SK-N-MC (cell line): ENCODE measurements at regions not wholly inside any gene's neighbourhood (a gene's known extent, or its start where the extent isn't known, plus 50 kb on each side); places are given as distances from the start of the nearest gene placed in this dataset.

Experiments
- DNase-seq: peaks from one replicate; pipeline ENCODE4 v3.0.0-alpha.2; 2011; ENCODE audit warnings: low read depth, low spot score
- H3K27ac ChIP-seq: fragments of 200-600 bp; sonication (generic); 2 replicates; pipeline ENCODE4 v1.5.1; 2016; ENCODE audit warnings: mixed run types
- H3K36me3 ChIP-seq: fragments of 200-600 bp; sonication (generic); 2 replicates; pipeline ENCODE4 v1.6.1; 2017; ENCODE audit warnings: antibody characterized with exemption, low read length, mixed read lengths; ENCODE audit not compliant: insufficient read depth
- H3K4me3 ChIP-seq: fragments of 200-600 bp; sonication (generic); 2 replicates; pipeline ENCODE4 v1.5.1; 2016
- H3K9ac ChIP-seq: fragments of 200-600 bp; sonication (generic); 2 replicates; pipeline ENCODE4 v1.8.0; 2017; ENCODE audit warnings: mixed run types, mixed read lengths; ENCODE audit not compliant: insufficient read length
- H3K9me3 ChIP-seq: fragments of 200-600 bp; sonication (generic); 2 replicates; pipeline ENCODE4 v1.6.1; 2017; ENCODE audit warnings: low read depth, mild to moderate bottlenecking, antibody characterized with exemption, low read length, moderate library complexity, mixed read lengths
- EZH2 ChIP-seq: fragments of 200-600 bp; sonication (generic); IDR thresholded peaks from one replicate; pipeline ENCODE4 v1.6.1; 2017; ENCODE audit warnings: antibody characterized with exemption
- FOXP2 ChIP-seq: optimal IDR thresholded peaks from 2 replicates; pipeline ENCODE3; 2011; ENCODE audit warnings: mild to moderate bottlenecking, moderate library complexity; ENCODE audit not compliant: insufficient read depth; ENCODE audit errors: extremely low read length, control extremely low read depth
- POLR2AphosphoS5 ChIP-seq: IDR thresholded peaks from 2 replicates; pipeline ENCODE4 v1.6.1; 2012; ENCODE audit warnings: mild to moderate bottlenecking, low read depth, low read length, borderline replicate concordance

DNA sequence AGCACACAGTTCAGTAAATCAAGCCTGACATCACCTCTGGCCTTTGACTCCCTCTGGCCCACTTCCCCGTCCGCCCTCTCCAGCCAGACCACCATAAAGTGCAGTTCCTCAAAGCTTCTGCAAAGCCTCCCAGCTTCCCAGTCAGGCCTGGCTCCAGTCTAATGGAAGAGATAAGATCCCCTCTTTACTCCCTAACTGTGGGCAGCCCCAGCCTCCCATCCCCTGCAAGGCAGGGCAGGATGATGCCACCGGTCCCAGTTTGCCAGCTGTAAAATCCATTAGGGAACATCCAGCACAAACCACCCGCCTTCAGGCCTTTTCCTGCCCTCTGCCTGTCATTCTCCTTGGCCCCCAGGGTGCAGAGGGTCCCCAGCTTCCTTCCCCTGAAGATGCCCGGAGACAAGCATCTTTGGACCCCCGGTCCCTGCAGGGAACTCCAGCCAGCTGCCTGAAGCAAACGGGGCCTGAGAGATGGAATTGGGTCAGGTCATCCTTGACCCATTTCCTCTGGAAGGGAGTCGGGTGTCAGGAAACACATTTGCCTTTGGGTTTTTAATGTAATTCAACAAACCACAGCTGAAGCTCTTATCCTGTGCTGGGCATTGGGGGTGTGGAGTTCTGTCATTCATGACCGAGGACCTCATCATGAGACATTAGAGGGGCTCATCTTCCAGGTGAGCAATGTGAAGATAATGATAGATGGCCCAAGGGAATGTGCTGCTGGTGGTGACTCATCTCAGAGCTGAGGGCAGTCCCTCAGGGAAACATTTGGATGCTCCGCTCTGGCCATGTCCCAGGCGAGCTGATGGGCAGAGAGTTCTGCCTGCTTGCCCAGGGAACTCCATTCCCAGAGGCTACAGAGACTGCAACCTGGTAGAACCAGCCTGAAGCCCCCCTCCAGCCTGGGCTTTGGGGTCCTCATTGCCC is 93.8 kb upstream of the CLMN start:
- Histone ChIP-seq H3K36me3 (no peaks in the 10 kb centered on the region; the same call in 1 of the 2 replicates), H3K27ac (no peak overlapping the region)
- DNase-seq = no peak

DNA sequence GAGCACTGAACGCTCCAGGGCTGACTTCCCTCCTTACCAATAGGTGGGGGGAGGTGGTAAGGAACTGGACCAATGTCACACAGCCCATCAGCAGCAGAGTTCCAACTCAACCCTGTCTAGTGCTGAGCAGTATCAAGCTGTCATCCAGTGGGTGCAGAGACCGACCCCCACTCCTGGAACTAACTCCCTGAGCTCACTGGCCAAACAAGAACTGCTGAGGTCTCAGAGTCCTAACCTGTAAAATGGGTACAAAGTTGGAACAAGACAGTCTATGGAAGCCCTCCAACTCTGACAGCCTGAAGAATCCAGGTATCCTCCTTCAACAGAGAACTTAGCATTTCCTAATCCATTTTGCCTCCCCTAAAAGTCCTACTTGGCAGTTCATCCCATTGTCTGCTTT is 91.1 kb upstream of the CLMN start:
- Histone ChIP-seq H3K27ac (no peak overlapping the region), H3K9ac (no peak overlapping the region), H3K9me3 (no peaks in the 10 kb centered on the region), H3K4me3 (no peak overlapping the region), H3K36me3 (no peaks in the 10 kb centered on the region)
- DNase-seq = no peak
- no peak for TF ChIP-seq POLR2AphosphoS5
- TF ChIP-seq FOXP2 = no peak
- no peak for TF ChIP-seq EZH2

More for the DNA sequence above, 93.8 kb upstream of the CLMN start:
- Histone ChIP-seq H3K9me3 (no peaks in the 10 kb centered on the region), H3K9ac (no peak overlapping the region), H3K4me3 (no peak overlapping the region)
- no peak for TF ChIP-seq FOXP2
- TF ChIP-seq EZH2 = no peak

DNA sequence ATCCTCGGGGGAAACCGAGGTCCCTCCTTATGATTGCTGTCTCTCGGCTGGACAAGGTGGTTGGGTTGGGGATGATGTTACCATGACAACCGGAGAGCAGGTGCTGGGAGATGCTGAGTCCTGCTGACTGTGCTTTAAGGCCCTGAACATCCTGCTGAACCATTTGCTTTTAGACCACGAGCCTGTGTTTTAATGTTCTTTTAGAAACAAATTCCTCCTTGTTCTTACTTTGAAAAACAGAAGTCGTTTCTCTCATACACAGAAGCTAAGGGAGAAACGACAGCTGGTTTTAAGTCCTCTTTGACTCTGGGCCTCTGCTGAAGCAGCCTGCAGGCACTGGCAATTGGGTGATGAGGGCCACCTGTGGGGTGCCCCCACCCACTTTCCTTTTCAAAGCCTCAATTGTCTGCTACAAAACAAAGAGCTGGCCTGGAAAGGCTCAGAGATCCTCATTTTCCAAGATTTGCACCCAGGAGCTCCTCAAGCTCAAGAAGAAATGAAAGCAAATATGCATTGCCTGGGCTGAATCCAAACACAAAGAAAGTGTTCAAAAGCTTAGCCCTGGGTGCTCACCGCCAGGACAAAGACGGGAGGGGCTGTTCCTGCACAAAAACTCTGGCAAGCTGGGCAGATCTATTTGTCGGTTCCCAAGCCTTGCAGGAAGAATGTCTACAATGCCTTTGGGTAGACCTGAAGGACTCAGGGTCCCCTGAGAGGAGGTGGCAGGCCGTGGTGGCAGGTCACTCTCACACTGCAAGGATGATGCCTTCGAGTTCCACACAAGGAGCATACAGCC is 90.0 kb upstream of the CLMN start:
- no peak overlapping the region for H3K27ac ChIP-seq
- no peaks in the 10 kb centered on the region for H3K9me3 ChIP-seq
- TF ChIP-seq EZH2 (no peak), POLR2AphosphoS5 (no peak), FOXP2 (no peak)
- no peak overlapping the region for H3K9ac ChIP-seq
- no peak for DNase-seq
- H3K4me3 ChIP-seq = no peak overlapping the region
- no peaks in the 10 kb centered on the region for H3K36me3 ChIP-seq

DNA sequence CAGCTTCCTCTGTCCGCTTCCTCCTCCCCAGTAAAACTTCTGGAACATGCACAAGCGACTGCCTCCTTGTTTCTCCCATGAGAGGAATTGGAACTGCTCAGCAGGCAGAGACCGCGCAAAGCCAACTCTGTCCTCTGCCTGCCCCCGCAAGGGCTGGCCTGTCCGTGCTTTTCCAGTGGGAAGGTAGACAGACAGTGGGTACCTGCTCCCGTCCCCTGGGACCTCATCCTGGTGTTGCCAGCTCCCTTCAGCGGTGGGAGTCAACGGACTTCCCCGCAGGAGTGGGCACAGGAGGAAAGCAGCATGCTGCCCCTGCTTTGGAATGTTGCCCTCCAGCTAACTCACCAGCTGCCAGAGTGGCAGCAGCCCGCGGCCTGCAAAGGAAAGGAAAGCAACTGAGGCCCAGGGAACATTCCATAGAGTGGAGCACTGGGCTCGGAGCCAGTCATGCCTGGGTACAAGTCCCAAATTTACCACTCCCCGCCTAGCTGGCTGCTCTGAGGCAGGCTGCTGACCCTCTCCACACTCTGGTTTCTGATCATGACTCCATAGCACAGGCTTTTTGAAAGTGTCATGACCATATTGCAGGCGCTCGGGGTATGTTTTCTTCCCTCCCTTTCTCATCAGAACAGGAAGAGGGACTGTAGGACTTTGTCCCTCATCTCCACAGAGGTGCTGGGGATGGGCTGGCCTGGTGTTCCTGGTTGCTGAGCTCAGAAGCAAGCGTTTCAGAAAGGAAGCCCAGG is 89.2 kb upstream of the CLMN start:
- Histone ChIP-seq H3K9me3 (no peaks in the 10 kb centered on the region), H3K36me3 (no peaks in the 10 kb centered on the region), H3K9ac (no peak overlapping the region), H3K4me3 (no peak overlapping the region), H3K27ac (no peak overlapping the region)
- no peak for TF ChIP-seq POLR2AphosphoS5
- no peak for TF ChIP-seq FOXP2
- TF ChIP-seq EZH2 = no peak
- DNase-seq = no peak

DNA sequence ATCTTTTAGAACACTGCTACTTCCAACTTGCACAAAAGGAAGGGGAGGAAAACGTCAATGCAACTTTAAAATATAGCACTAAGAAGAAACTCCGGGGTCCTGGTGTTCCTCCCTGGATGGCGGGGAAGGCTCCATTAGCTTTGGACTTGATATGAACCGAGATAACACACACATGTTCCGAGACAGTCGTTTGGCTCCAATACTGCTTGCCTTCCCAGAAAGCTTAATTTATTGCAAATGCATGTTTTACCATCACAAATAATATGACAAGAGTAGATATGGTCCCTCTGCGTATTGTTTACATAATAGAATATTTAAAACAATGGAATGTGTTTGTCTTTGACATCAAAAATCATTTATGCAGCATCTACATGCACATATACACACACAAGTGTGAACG is 87.6 kb upstream of the CLMN start:
- TF ChIP-seq EZH2 (no peak), FOXP2 (no peak), POLR2AphosphoS5 (no peak)
- Histone ChIP-seq H3K27ac (no peak overlapping the region), H3K36me3 (no peaks in the 10 kb centered on the region), H3K9me3 (no peaks in the 10 kb centered on the region), H3K4me3 (no peak overlapping the region), H3K9ac (no peak overlapping the region)
- no peak for DNase-seq

DNA sequence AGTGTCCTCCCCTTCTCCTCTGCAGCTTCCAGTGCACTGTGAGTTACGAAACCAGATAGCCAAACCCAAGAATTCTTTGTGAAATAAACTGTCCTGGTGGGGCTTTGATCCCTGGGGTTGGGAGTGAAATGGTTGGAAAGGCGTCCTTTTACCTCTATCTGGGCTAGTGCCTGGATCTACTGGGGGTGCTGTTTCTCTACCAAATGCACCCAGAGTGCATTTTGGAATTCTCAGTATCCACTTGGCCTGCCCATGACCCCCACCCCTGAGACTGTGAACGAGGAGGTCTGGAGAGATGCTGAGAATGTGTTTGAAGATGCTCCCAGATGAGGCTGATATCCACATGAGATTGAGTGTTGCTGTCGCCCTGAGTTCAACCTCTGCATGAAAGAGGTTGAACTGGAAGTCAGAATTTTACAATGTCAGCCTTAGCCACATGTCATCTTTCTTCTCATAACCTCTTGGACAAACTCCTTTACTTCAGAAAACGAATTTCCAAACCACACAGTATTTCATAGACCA is 87.1 kb upstream of the CLMN start:
- no peak overlapping the region for H3K4me3 ChIP-seq
- no peaks in the 10 kb centered on the region for H3K36me3 ChIP-seq
- DNase-seq = no peak
- no peaks in the 10 kb centered on the region for H3K9me3 ChIP-seq
- no peak overlapping the region for H3K27ac ChIP-seq
- no peak overlapping the region for H3K9ac ChIP-seq
- TF ChIP-seq EZH2 (no peak), FOXP2 (no peak), POLR2AphosphoS5 (no peak)

DNA sequence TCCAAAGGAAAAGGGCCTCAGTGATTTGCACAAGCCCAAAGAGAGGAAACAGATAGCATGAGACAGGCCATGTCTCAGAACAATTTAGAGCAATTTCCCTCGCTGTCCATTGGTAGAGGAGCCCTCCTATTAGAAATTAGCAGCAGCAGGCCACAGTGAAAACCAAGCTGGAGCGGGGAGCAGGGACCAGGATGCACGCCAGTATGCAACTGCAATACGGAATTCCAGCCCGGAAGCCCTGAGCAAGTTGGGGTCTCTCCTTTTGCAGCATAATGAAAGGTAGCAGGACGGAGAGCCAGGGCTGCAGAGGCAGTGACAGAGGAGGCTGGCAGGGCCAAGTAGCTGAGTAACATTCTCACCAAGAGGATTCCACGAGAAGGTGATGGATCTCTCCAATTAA is 84.9 kb upstream of the CLMN start:
- Histone ChIP-seq H3K27ac (no peak overlapping the region), H3K9me3 (no peaks in the 10 kb centered on the region), H3K9ac (no peak overlapping the region), H3K36me3 (no peaks in the 10 kb centered on the region), H3K4me3 (no peak overlapping the region)
- no peak for DNase-seq
- TF ChIP-seq POLR2AphosphoS5 = no peak

DNA sequence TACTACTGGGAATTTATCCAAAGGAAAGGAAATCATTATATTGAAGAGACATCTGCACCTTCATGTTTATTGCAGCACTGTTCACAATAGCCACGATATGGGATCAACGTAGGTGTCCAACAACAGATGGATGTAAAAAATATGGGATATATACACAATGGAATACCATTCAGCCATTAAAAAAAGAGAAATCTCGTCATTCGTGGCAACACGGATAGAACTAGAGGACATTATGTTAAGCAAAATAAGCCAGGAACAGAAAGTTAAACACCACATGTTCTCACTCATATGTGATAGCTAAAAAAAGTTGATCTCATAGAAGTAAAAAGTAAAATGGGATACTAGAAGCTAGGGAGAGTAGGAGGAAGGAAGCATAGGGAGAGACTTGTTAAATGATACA is 82.9 kb upstream of the CLMN start:
- H3K36me3 ChIP-seq = no peaks in the 10 kb centered on the region
- H3K4me3 ChIP-seq = no peak overlapping the region
- no peak overlapping the region for H3K9ac ChIP-seq
- no peaks in the 10 kb centered on the region for H3K9me3 ChIP-seq
- no peak overlapping the region for H3K27ac ChIP-seq
- no peak for DNase-seq
- TF ChIP-seq EZH2 (no peak), POLR2AphosphoS5 (no peak), FOXP2 (no peak)
